Astrocyte (in vitro differentiated cells and primary cell): ENCODE measurements at regions not wholly inside any gene's neighbourhood (a gene's known extent, or its start where the extent isn't known, plus 50 kb on each side); places are given as distances from the start of the nearest gene placed in this dataset.

Source experiments
- DNase-seq: peaks from one replicate; pipeline ENCODE4 v3.0.0-alpha.2; 2010; ENCODE audit warnings: low read depth
- FAIRE-seq: peaks from 2 replicates; lab custom pipeline; 2011; peaks lifted over from hg19 to GRCh38; lab: Jason Lieb, UNC
- H2AFZ ChIP-seq: 2 replicates; pipeline ENCODE4 v1.6.0; 2012; ENCODE audit warnings: low read depth, low read length, inconsistent platforms
- H3K27ac ChIP-seq: 2 replicates; pipeline ENCODE4 v1.5.1; 2011; ENCODE audit warnings: low read depth, low read length, inconsistent platforms
- H3K27me3 ChIP-seq: 2 replicates; pipeline ENCODE4 v1.6.0; 2011; ENCODE audit warnings: low read length, inconsistent platforms; ENCODE audit not compliant: insufficient read depth
- H3K36me3 ChIP-seq: 2 replicates; pipeline ENCODE4 v1.5.1; 2011; ENCODE audit warnings: low read length, inconsistent platforms; ENCODE audit not compliant: insufficient read depth
- H3K4me1 ChIP-seq: 2 replicates; pipeline ENCODE4 v1.5.1; 2011; ENCODE audit warnings: low read length, inconsistent platforms; ENCODE audit not compliant: insufficient read depth
- H3K4me2 ChIP-seq: 2 replicates; pipeline ENCODE4 v1.6.0; 2012; ENCODE audit warnings: low read length, inconsistent platforms
- H3K4me3 ChIP-seq: 2 replicates; pipeline ENCODE4 v1.5.1; 2011; ENCODE audit warnings: low read depth, mild to moderate bottlenecking, low read length, inconsistent platforms; ENCODE audit not compliant: insufficient read depth
- H3K79me2 ChIP-seq: 2 replicates; pipeline ENCODE4 v1.6.0; 2012; ENCODE audit warnings: mild to moderate bottlenecking, low read length, inconsistent platforms; ENCODE audit not compliant: insufficient read depth
- H3K9ac ChIP-seq: 2 replicates; pipeline ENCODE4 v1.6.0; 2012; ENCODE audit warnings: mild to moderate bottlenecking, low read length, inconsistent platforms
- H3K9me3 ChIP-seq: 2 replicates; pipeline ENCODE4 v1.5.1; 2012; ENCODE audit warnings: low read depth, mild to moderate bottlenecking, low read length, inconsistent platforms; ENCODE audit not compliant: insufficient read depth
- H4K20me1 ChIP-seq: 2 replicates; pipeline ENCODE4 v1.6.0; 2012; ENCODE audit warnings: low read length, inconsistent platforms; ENCODE audit not compliant: insufficient read depth
- H3K27ac Mint-ChIP-seq: one replicate; pipeline ENCODE4 v1.8.0; 2021; ENCODE audit warnings: mild to moderate bottlenecking, mixed read lengths; ENCODE audit not compliant: unreplicated experiment
- H3K27me3 Mint-ChIP-seq: one replicate; pipeline ENCODE4 v1.8.0; 2021; ENCODE audit warnings: low read depth, mixed read lengths; ENCODE audit not compliant: unreplicated experiment
- H3K36me3 Mint-ChIP-seq: one replicate; pipeline ENCODE4 v1.8.0; 2021; ENCODE audit warnings: low read depth, mixed read lengths; ENCODE audit not compliant: unreplicated experiment
- H3K4me1 Mint-ChIP-seq: one replicate; pipeline ENCODE4 v1.8.0; 2021; ENCODE audit warnings: low read depth, mixed read lengths; ENCODE audit not compliant: unreplicated experiment
- H3K4me3 Mint-ChIP-seq: one replicate; pipeline ENCODE4 v1.8.0; 2021; ENCODE audit warnings: mild to moderate bottlenecking, moderate library complexity, mixed read lengths; ENCODE audit not compliant: unreplicated experiment
- H3K9me3 Mint-ChIP-seq: one replicate; pipeline ENCODE4 v1.8.0; 2021; ENCODE audit warnings: mild to moderate bottlenecking, mixed read lengths; ENCODE audit not compliant: unreplicated experiment
- CTCF ChIP-seq: IDR thresholded peaks from 2 replicates; pipeline ENCODE4 v1.5.1; 2011; ENCODE audit warnings: low read depth, mild to moderate bottlenecking, inconsistent platforms, low read length, moderate library complexity; ENCODE audit not compliant: insufficient read depth
- EZH2 ChIP-seq: IDR thresholded peaks from 2 replicates; pipeline ENCODE4 v1.6.1; 2012; ENCODE audit warnings: mild to moderate bottlenecking, low read length, inconsistent platforms; ENCODE audit not compliant: insufficient read depth

GRCh38 chr12:131596115-131596514 is 114.8 kb upstream of the SFSWAP start:
- no peaks in the 10 kb centered on the region for H3K79me2 ChIP-seq

GRCh38 chr12:131597333-131597732 is 113.6 kb upstream of the SFSWAP start:
- H3K9me3 Mint-ChIP-seq, result peaks cover 2% of the 10 kb centered on the region
- no peak overlapping the region for H2AFZ ChIP-seq
- H3K4me3 Mint-ChIP-seq, result no peak overlapping the region
- no peaks in the 10 kb centered on the region for H3K36me3 ChIP-seq
- no peak overlapping the region for H3K4me3 ChIP-seq
- H3K27ac ChIP-seq, result no peak overlapping the region
- no peaks in the 10 kb centered on the region for H3K79me2 ChIP-seq
- H3K27me3 ChIP-seq, result no peaks in the 10 kb centered on the region
- no peak overlapping the region for H3K9ac ChIP-seq
- TF ChIP-seq EZH2 (no peak), CTCF (no peak)
- peaks cover 4% of the 10 kb centered on the region for H3K4me1 Mint-ChIP-seq
- H3K4me1 ChIP-seq, result no peaks in the 10 kb centered on the region
- peaks cover 34% of the 10 kb centered on the region for H3K27me3 Mint-ChIP-seq
- no peaks in the 10 kb centered on the region for H3K9me3 ChIP-seq
- FAIRE-seq (no peak), DNase-seq (no peak)
- H4K20me1 ChIP-seq, result no peaks in the 10 kb centered on the region
- H3K27ac Mint-ChIP-seq, result no peak overlapping the region
- H3K4me2 ChIP-seq, result no peak overlapping the region
- no peaks in the 10 kb centered on the region for H3K36me3 Mint-ChIP-seq

More at GRCh38 chr12:131596115-131596514, 114.8 kb upstream of the SFSWAP start:
- Histone ChIP-seq H3K9me3 (no peaks in the 10 kb centered on the region), H3K4me3 (no peak overlapping the region), H3K9ac (no peak overlapping the region), H3K4me1 (no peaks in the 10 kb centered on the region), H3K4me2 (no peak overlapping the region), H3K27me3 (no peaks in the 10 kb centered on the region), H4K20me1 (no peaks in the 10 kb centered on the region), H3K27ac (no peak overlapping the region), H3K36me3 (no peaks in the 10 kb centered on the region), H2AFZ (no peak overlapping the region)
- peaks cover 4% of the 10 kb centered on the region for H3K4me1 Mint-ChIP-seq
- no peak for FAIRE-seq
- peaks cover 35% of the 10 kb centered on the region for H3K27me3 Mint-ChIP-seq
- H3K36me3 Mint-ChIP-seq, result no peaks in the 10 kb centered on the region
- DNase-seq, result no peak
- no peak overlapping the region for H3K4me3 Mint-ChIP-seq
- TF ChIP-seq EZH2, result no peak
- no peak for TF ChIP-seq CTCF
- no peak overlapping the region for H3K27ac Mint-ChIP-seq
- peaks cover 2% of the 10 kb centered on the region for H3K9me3 Mint-ChIP-seq

GRCh38 chr12:131598717-131599116 is 112.2 kb upstream of the SFSWAP start:
- Histone ChIP-seq H4K20me1 (no peaks in the 10 kb centered on the region), H3K9ac (no peak overlapping the region), H3K4me1 (no peaks in the 10 kb centered on the region), H2AFZ (no peak overlapping the region), H3K9me3 (no peaks in the 10 kb centered on the region), H3K79me2 (no peaks in the 10 kb centered on the region), H3K36me3 (no peaks in the 10 kb centered on the region), H3K4me3 (no peak overlapping the region), H3K27me3 (no peaks in the 10 kb centered on the region), H3K4me2 (no peak overlapping the region), H3K27ac (no peak overlapping the region)
- FAIRE-seq, result no peak
- H3K4me1 Mint-ChIP-seq, result no peaks in the 10 kb centered on the region
- no peak overlapping the region for H3K27ac Mint-ChIP-seq
- no peak for DNase-seq
- peaks cover 37% of the 10 kb centered on the region for H3K27me3 Mint-ChIP-seq
- peaks cover 2% of the 10 kb centered on the region for H3K9me3 Mint-ChIP-seq
- TF ChIP-seq EZH2 (no peak), CTCF (no peak)
- no peak overlapping the region for H3K4me3 Mint-ChIP-seq
- no peaks in the 10 kb centered on the region for H3K36me3 Mint-ChIP-seq
